OCI-LY1 (cell line): ENCODE measurements at regions not wholly inside any gene's neighbourhood (a gene's known extent, or its start where the extent isn't known, plus 50 kb on each side); places are given as distances from the start of the nearest gene placed in this dataset.

Source experiments
- H2AFZ ChIP-seq: fragments of 200-600 bp; sonication (generic), shearing (Covaris generic); 2 replicates; pipeline ENCODE4 v1.6.0; 2014; ENCODE audit warnings: antibody characterized with exemption, mild to moderate bottlenecking, low read length
- H3F3A ChIP-seq: fragments of 200-600 bp; sonication (generic), shearing (Covaris generic); 2 replicates; pipeline ENCODE4 v1.6.0; 2014; ENCODE audit warnings: mild to moderate bottlenecking, antibody characterized with exemption, low read length, moderate library complexity; ENCODE audit not compliant: insufficient read depth
- H3K27ac ChIP-seq: fragments of 200-600 bp; sonication (generic); 2 replicates; pipeline ENCODE4 v1.5.1; 2014; ENCODE audit warnings: low read length, mixed run types, mild to moderate bottlenecking, low read depth; ENCODE audit not compliant: poor library complexity, severe bottlenecking
- H3K27me3 ChIP-seq: fragments of 200-600 bp; sonication (generic); 2 replicates; pipeline ENCODE4 v1.6.0; 2014; ENCODE audit warnings: antibody characterized with exemption, mild to moderate bottlenecking, low read length, moderate library complexity; ENCODE audit not compliant: insufficient read depth
- H3K36me3 ChIP-seq: fragments of 200-600 bp; sonication (generic); 2 replicates; pipeline ENCODE4 v1.6.1; 2014; ENCODE audit warnings: mild to moderate bottlenecking, antibody characterized with exemption, low read length, moderate library complexity, mixed read lengths; ENCODE audit not compliant: insufficient read depth
- H3K4me1 ChIP-seq: fragments of 200-600 bp; sonication (generic); 2 replicates; pipeline ENCODE4 v1.5.1; 2014; ENCODE audit warnings: mild to moderate bottlenecking, low read length, moderate library complexity; ENCODE audit not compliant: insufficient read depth, severe bottlenecking
- H3K4me2 ChIP-seq: fragments of 200-600 bp; sonication (generic), shearing (Covaris generic); 2 replicates; pipeline ENCODE4 v1.6.1; 2014; ENCODE audit warnings: low read length
- H3K4me3 ChIP-seq: fragments of 200-600 bp; sonication (generic); 2 replicates; pipeline ENCODE4 v1.5.1; 2014; ENCODE audit warnings: low read length, low read depth, mild to moderate bottlenecking, mixed read lengths; ENCODE audit not compliant: poor library complexity, severe bottlenecking
- H3K79me2 ChIP-seq: fragments of 200-600 bp; shearing (Covaris generic); 2 replicates; pipeline ENCODE4 v1.6.1; 2016; ENCODE audit warnings: mixed run types, low read length, mixed read lengths; ENCODE audit not compliant: insufficient read depth
- H3K9ac ChIP-seq: fragments of 200-600 bp; sonication (generic), shearing (Covaris generic); 2 replicates; pipeline ENCODE4 v1.6.1; 2014; ENCODE audit warnings: mild to moderate bottlenecking, low read length, mixed read lengths
- H3K9me2 ChIP-seq: fragments of 200-600 bp; sonication (generic), shearing (Covaris generic); 2 replicates; pipeline ENCODE4 v1.6.1; 2014; ENCODE audit warnings: low read depth, mild to moderate bottlenecking, low read length, mixed read lengths
- H3K9me3 ChIP-seq: fragments of 200-600 bp; shearing (Covaris generic); 2 replicates; pipeline ENCODE4 v1.6.1; 2014; ENCODE audit warnings: low read length, mixed read lengths
- H4K20me1 ChIP-seq: fragments of 200-600 bp; sonication (generic), shearing (Covaris generic); 2 replicates; pipeline ENCODE4 v1.6.0; 2016; ENCODE audit warnings: mild to moderate bottlenecking, low read length; ENCODE audit not compliant: insufficient read depth
- CTCF ChIP-seq: fragments of 200-600 bp; sonication (generic), shearing (Covaris generic); IDR thresholded peaks from 2 replicates; pipeline ENCODE4 v1.5.1; 2017; ENCODE audit warnings: mild to moderate bottlenecking, antibody characterized with exemption, low read length, moderate library complexity, mixed read lengths
- EZH2 ChIP-seq: fragments of 200-600 bp; sonication (generic), shearing (Covaris generic); IDR thresholded peaks from 2 replicates; pipeline ENCODE4 v1.8.0; 2017; ENCODE audit warnings: borderline replicate concordance, mixed run types, mild to moderate bottlenecking, antibody characterized with exemption, low read length, moderate library complexity, mixed read lengths

- H3K4me3 ChIP-seq = no peak overlapping the region
These were observed 961.9 kb downstream of the TMEM121 start for GRCh38 chr14:106488291-106488690.

GRCh38 chr14:106489112-106489881 is 962.9 kb downstream of the TMEM121 start:
- Histone ChIP-seq H3K4me2 (no peak overlapping the region), H3K4me1 (no peaks in the 10 kb centered on the region), H2AFZ (no peak overlapping the region), H3K27ac (no peak overlapping the region), H3K9ac (no peak overlapping the region), H3K9me2 (no peaks in the 10 kb centered on the region), H3K27me3 (no peaks in the 10 kb centered on the region), H3K36me3 (no peaks in the 10 kb centered on the region), H4K20me1 (no peaks in the 10 kb centered on the region), H3K4me3 (no peak overlapping the region), H3K9me3 (no peaks in the 10 kb centered on the region), H3K79me2 (no peaks in the 10 kb centered on the region), H3F3A (no peaks in the 10 kb centered on the region)
- TF ChIP-seq EZH2 (no peak), CTCF (no peak)

More at GRCh38 chr14:106488291-106488690, 961.9 kb downstream of the TMEM121 start:
- no peak overlapping the region for H3K9ac ChIP-seq
- no peaks in the 10 kb centered on the region for H3K36me3 ChIP-seq
- no peaks in the 10 kb centered on the region for H3K79me2 ChIP-seq
- no peaks in the 10 kb centered on the region for H3K9me2 ChIP-seq
- H3K27me3 ChIP-seq = no peaks in the 10 kb centered on the region
- no peak overlapping the region for H3K27ac ChIP-seq
- no peaks in the 10 kb centered on the region for H3F3A ChIP-seq
- no peaks in the 10 kb centered on the region for H4K20me1 ChIP-seq
- no peaks in the 10 kb centered on the region for H3K9me3 ChIP-seq
- TF ChIP-seq EZH2 (no peak), CTCF (no peak)
- H3K4me2 ChIP-seq = no peak overlapping the region
- H2AFZ ChIP-seq = no peak overlapping the region
- no peaks in the 10 kb centered on the region for H3K4me1 ChIP-seq

- H3K27ac ChIP-seq = no peak overlapping the region
- H3K36me3 ChIP-seq = no peaks in the 10 kb centered on the region
- no peaks in the 10 kb centered on the region for H3K9me2 ChIP-seq
- TF ChIP-seq CTCF = no peak
- no peak for TF ChIP-seq EZH2
- no peaks in the 10 kb centered on the region for H3K79me2 ChIP-seq
- no peak overlapping the region for H3K9ac ChIP-seq
- H3K4me1 ChIP-seq = no peaks in the 10 kb centered on the region
- no peaks in the 10 kb centered on the region for H3K9me3 ChIP-seq
- H3K4me2 ChIP-seq = no peak overlapping the region
- no peak overlapping the region for H3K4me3 ChIP-seq
- no peak overlapping the region for H2AFZ ChIP-seq
- no peaks in the 10 kb centered on the region for H3K27me3 ChIP-seq
- H4K20me1 ChIP-seq = no peaks in the 10 kb centered on the region
- no peaks in the 10 kb centered on the region for H3F3A ChIP-seq
These were observed 964.1 kb downstream of the TMEM121 start for GRCh38 chr14:106490442-106490841.
